GOT3 (cell line): ENCODE measurements at regions not wholly inside any gene's neighbourhood (a gene's known extent, or its start where the extent isn't known, plus 50 kb on each side); places are given as distances from the start of the nearest gene placed in this dataset.

Experiments
- DNase-seq: peaks from one replicate; lab custom pipeline; 2025; ENCODE audit warnings: mixed read lengths; lab: John Stamatoyannopoulos, UW

- no peak for DNase-seq
Observed at GRCh38 chr16:86363836-86364618, 146.3 kb upstream of the FOXF1 start.

GRCh38 chr16:86364653-86365380, 145.5 kb upstream of the FOXF1 start:
- DNase-seq: no peak

- DNase-seq: no peak
Observed at GRCh38 chr16:86365513-86366273, 144.6 kb upstream of the FOXF1 start.

GRCh38 chr16:86366481-86366880, 143.8 kb upstream of the FOXF1 start:
- no peak for DNase-seq

GRCh38 chr16:86367291-86368072, 142.8 kb upstream of the FOXF1 start:
- no peak for DNase-seq

GRCh38 chr16:86368261-86368660, 142.1 kb upstream of the FOXF1 start:
- no peak for DNase-seq

GRCh38 chr16:86370062-86370461, 140.3 kb upstream of the FOXF1 start:
- DNase-seq: no peak

- DNase-seq: no peak
Observed at GRCh38 chr16:86371083-86371803, 139.1 kb upstream of the FOXF1 start.

GRCh38 chr16:86372193-86372592, 138.1 kb upstream of the FOXF1 start:
- no peak for DNase-seq

- DNase-seq: no peak
Observed at GRCh38 chr16:86373276-86373901, 136.9 kb upstream of the FOXF1 start.

GRCh38 chr16:86374603-86375130, 135.7 kb upstream of the FOXF1 start:
- DNase-seq: no peak

GRCh38 chr16:86375364-86375763, 135.0 kb upstream of the FOXF1 start:
- no peak for DNase-seq

- DNase-seq: no peak
Observed at GRCh38 chr16:86375851-86376250, 134.5 kb upstream of the FOXF1 start.

GRCh38 chr16:86376837-86377236, 133.5 kb upstream of the FOXF1 start:
- DNase-seq: no peak

GRCh38 chr16:86377251-86378022, 132.9 kb upstream of the FOXF1 start:
- no peak for DNase-seq

GRCh38 chr16:86378128-86378527, 132.2 kb upstream of the FOXF1 start:
- no peak for DNase-seq

GRCh38 chr16:86378831-86379504, 131.4 kb upstream of the FOXF1 start:
- no peak for DNase-seq

GRCh38 chr16:86379505-86379846, 130.9 kb upstream of the FOXF1 start:
- no peak for DNase-seq

- no peak for DNase-seq
Observed at GRCh38 chr16:86380030-86380429, 130.3 kb upstream of the FOXF1 start.
